Ishikawa (cell line): ENCODE measurements at regions not wholly inside any gene's neighbourhood (a gene's known extent, or its start where the extent isn't known, plus 50 kb on each side); places are given as distances from the start of the nearest gene placed in this dataset.

Experiments
- CEBPB ChIP-seq: IDR thresholded peaks from 2 replicates; pipeline ENCODE4 v1.6.1; 2012
- CREB1 ChIP-seq: IDR thresholded peaks from 2 replicates; pipeline ENCODE4 v1.6.1; 2012; ENCODE audit warnings: low read depth
- EGR1 ChIP-seq: IDR thresholded peaks from 2 replicates; pipeline ENCODE4 v1.6.1; 2012
- EP300 ChIP-seq: IDR thresholded peaks from 2 replicates; pipeline ENCODE4 v1.6.1; 2012; ENCODE audit warnings: borderline replicate concordance
- FOXM1 ChIP-seq: IDR thresholded peaks from 2 replicates; pipeline ENCODE4 v1.6.1; 2012; ENCODE audit warnings: low read depth, borderline replicate concordance
- NFIC ChIP-seq: IDR thresholded peaks from 2 replicates; pipeline ENCODE4 v1.6.1; 2012
- RAD21 ChIP-seq: IDR thresholded peaks from 2 replicates; pipeline ENCODE4 v1.6.1; 2012; ENCODE audit warnings: low read depth
- TAF1 ChIP-seq: IDR thresholded peaks from 2 replicates; pipeline ENCODE4 v1.6.1; 2012; ENCODE audit warnings: low read depth, mild to moderate bottlenecking
- TCF12 ChIP-seq: IDR thresholded peaks from 2 replicates; pipeline ENCODE4 v1.6.1; 2012; ENCODE audit warnings: low read depth
- TEAD4 ChIP-seq: IDR thresholded peaks from 2 replicates; pipeline ENCODE4 v1.6.1; 2012
- USF1 ChIP-seq: IDR thresholded peaks from 2 replicates; pipeline ENCODE4 v1.6.1; 2012
- YY1 ChIP-seq: IDR thresholded peaks from 2 replicates; pipeline ENCODE4 v1.6.1; 2012; ENCODE audit warnings: low read depth
- ZBTB7A ChIP-seq: IDR thresholded peaks from 2 replicates; pipeline ENCODE4 v1.6.1; 2012; ENCODE audit warnings: low read depth
- TF ChIP-seq, protein P1 (sequence below): IDR thresholded peaks from 2 replicates; pipeline ENCODE4 v1.6.1; 2012
- TF ChIP-seq, protein P2 (sequence below): IDR thresholded peaks from 2 replicates; pipeline ENCODE4 v1.6.1; 2012; ENCODE audit warnings: low read depth, mild to moderate bottlenecking

- TF ChIP-seq FOXM1 (no peak), YY1 (no peak), TAF1 (no peak), USF1 (no peak), TCF12 (no peak), ZBTB7A (no peak), TEAD4 (no peak), CREB1 (no peak), RAD21 (no peak), EGR1 (no peak)
- TF ChIP-seq, protein P1, sequence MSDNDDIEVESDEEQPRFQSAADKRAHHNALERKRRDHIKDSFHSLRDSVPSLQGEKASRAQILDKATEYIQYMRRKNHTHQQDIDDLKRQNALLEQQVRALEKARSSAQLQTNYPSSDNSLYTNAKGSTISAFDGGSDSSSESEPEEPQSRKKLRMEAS, result no peak
- TF ChIP-seq, protein P2, sequence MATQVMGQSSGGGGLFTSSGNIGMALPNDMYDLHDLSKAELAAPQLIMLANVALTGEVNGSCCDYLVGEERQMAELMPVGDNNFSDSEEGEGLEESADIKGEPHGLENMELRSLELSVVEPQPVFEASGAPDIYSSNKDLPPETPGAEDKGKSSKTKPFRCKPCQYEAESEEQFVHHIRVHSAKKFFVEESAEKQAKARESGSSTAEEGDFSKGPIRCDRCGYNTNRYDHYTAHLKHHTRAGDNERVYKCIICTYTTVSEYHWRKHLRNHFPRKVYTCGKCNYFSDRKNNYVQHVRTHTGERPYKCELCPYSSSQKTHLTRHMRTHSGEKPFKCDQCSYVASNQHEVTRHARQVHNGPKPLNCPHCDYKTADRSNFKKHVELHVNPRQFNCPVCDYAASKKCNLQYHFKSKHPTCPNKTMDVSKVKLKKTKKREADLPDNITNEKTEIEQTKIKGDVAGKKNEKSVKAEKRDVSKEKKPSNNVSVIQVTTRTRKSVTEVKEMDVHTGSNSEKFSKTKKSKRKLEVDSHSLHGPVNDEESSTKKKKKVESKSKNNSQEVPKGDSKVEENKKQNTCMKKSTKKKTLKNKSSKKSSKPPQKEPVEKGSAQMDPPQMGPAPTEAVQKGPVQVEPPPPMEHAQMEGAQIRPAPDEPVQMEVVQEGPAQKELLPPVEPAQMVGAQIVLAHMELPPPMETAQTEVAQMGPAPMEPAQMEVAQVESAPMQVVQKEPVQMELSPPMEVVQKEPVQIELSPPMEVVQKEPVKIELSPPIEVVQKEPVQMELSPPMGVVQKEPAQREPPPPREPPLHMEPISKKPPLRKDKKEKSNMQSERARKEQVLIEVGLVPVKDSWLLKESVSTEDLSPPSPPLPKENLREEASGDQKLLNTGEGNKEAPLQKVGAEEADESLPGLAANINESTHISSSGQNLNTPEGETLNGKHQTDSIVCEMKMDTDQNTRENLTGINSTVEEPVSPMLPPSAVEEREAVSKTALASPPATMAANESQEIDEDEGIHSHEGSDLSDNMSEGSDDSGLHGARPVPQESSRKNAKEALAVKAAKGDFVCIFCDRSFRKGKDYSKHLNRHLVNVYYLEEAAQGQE, result no peak
Observed at GRCh38 chr14:82425261-82425660, 891.6 kb upstream of the SEL1L start.

DNA sequence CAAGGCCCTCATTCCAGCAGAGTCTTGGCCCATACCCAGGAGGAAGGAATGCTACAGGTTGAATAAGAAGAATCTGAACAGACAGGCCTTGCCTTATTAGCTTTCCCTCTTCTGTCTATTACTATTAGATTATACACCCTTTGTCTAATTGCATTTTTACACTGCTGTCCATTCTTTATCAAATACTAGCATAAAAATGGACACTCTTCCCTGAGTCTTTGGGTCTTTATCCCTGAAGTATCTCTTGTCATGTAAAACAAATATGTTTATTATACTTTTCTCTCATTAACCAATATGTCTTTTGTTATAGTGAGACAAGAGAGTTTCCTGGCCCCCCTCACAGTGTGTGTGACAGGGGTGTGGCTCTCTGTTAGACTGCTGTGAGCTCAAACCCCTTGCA is 897.4 kb upstream of the SEL1L start:
- TF ChIP-seq TCF12 (no peak), TEAD4 (no peak), RAD21 (no peak), USF1 (no peak), NFIC (no peak)

DNA sequence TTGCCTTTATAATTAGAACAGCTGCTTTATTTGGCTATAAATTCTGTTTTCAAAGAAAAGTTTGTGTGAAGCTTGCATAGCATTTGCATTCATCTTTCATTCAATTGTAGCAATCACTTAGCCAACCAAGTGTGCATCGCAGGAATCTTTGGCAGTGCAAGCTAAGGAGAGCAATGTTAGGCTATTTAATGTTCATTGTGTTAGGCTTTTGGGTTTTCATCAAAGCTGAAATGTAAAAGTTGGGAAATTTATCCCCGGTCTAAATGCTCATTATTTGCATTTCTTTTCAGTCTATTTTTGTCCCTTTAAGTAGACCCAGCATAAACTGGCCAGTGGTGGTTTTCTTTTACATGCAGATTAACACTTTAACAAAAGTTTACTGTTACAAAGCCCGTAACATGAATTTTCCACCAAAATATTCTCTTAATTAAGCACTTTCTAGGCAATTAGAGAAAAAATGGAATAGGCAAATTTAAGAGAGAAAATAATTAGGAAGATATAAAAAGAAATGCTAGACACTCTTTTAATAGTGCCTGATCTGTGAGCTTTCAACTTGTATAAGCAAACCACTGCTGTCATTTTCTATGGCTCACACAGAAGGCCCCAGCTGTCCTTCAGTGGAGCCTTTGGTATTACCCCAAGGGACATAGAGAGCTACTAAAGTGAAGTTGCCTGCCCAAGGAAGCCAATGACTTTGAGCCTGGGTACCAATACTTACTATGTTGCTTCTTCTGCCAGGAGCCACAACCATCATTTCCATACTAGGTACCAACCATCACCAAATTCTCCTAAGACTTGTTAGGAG is 898.9 kb upstream of the SEL1L start:
- TF ChIP-seq RAD21 (no peak), CREB1 (no peak)

- no peak for TF ChIP-seq ZBTB7A
- TF ChIP-seq TCF12, result no peak
- TF ChIP-seq FOXM1, result no peak
- TF ChIP-seq, protein P2, result no peak
- no peak for TF ChIP-seq CEBPB
- TF ChIP-seq, protein P1, result no peak
- no peak for TF ChIP-seq RAD21
- no peak for TF ChIP-seq YY1
- no peak for TF ChIP-seq EGR1
- TF ChIP-seq NFIC, result no peak
- no peak for TF ChIP-seq CREB1
- no peak for TF ChIP-seq USF1
- no peak for TF ChIP-seq TAF1
- TF ChIP-seq TEAD4, result no peak
- TF ChIP-seq EP300, result no peak
Observed at GRCh38 chr14:82438436-82438835, 904.8 kb upstream of the SEL1L start.

GRCh38 chr14:82441270-82441669 is 907.6 kb upstream of the SEL1L start:
- TF ChIP-seq RAD21 (no peak), EGR1 (no peak), USF1 (no peak), TCF12 (no peak), CEBPB (no peak), YY1 (no peak), FOXM1 (no peak), TEAD4 (no peak), NFIC (no peak), EP300 (no peak), TAF1 (no peak), ZBTB7A (no peak), CREB1 (no peak)
- TF ChIP-seq, protein P2, result no peak
- TF ChIP-seq, protein P1, result no peak
